NCI-H774 (cell line): ENCODE measurements at regions not wholly inside any gene's neighbourhood (a gene's known extent, or its start where the extent isn't known, plus 50 kb on each side); places are given as distances from the start of the nearest gene placed in this dataset.

ENCODE experiments used
- DNase-seq: peaks from one replicate; lab custom pipeline; 2025; lab: John Stamatoyannopoulos, UW

DNA sequence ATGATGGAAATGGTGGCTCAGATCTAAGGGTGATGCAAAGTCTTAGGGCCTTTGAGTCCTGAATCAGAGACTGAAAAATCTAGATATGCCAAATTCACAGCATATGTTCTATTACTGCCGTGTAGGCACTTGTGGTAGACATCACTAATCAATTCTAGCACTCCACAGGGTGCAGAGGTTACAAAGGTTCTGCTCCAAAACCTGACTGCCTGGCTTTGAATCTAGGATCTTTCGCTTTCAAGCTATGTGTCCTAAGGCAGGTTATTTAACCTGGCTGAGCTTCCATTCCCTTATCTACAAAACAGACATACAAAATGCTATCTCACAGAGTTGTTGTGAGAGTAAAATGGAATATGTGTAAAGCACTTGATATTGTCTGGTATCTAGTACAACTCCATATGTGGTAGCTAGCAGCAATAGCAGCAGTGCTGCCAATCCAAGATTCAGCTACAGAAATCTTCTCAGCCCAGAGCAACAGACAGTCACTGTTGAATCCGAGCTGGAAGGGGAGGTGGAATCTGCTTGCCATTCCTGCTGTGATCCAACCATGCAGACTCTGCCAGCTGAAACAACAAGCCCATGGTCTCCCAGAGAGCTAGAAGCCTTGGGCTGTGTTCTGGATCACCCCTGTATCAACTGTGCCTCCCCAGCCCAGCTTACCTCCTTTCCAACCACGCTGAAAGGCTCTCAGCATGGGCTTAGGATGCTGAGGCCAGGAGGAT is 206.9 kb downstream of the TFAP2C start:
- DNase-seq = no peak

DNA sequence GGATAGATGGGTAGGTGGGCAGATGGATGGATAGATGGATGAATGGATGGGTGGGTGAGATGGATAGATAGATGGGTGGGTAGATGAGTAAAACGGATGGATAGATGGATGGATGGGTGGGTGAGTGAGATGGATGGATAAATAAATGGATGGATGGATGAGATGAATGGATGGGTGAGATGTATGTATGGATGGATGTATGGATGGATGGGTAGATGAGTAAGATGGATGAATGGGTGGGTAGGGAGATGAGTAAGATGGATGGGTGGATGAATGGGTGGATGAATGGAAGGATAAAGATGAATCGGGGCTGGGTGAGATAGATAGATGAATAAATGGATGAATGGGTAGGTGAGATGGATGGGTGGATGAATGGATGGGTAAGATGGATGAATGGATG is 210.1 kb downstream of the TFAP2C start:
- no peak for DNase-seq

- no peak for DNase-seq
Observed at GRCh38 chr20:56839786-56840185, 210.7 kb downstream of the TFAP2C start.

DNA sequence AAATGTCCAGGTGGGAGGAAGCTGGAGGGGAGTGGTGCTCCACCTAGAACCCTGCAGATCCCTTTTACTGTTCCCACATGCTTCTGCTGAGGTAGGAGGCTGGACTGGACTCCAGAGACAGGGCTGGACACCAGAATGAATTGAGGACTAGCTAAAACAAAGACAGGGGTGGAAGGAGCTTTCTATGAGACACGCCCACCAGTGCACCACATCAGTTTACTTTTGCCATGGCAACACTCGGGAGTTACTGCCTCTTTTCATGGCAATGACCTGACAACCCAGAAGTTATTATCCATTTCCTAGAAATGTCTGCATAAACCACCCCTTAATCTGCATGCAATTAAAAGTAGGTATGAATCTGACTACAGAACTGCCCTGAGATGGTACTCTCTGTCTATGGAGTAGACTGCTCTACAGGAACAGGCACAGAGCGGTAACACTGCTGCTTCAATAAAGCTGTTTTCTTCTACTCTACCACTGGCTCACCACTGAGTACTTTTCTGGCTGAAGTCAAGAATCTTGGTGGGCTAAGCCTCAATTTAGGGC is 211.7 kb downstream of the TFAP2C start:
- DNase-seq = no peak

- no peak for DNase-seq
Observed at GRCh38 chr20:56841346-56841908, 212.3 kb downstream of the TFAP2C start.

DNA sequence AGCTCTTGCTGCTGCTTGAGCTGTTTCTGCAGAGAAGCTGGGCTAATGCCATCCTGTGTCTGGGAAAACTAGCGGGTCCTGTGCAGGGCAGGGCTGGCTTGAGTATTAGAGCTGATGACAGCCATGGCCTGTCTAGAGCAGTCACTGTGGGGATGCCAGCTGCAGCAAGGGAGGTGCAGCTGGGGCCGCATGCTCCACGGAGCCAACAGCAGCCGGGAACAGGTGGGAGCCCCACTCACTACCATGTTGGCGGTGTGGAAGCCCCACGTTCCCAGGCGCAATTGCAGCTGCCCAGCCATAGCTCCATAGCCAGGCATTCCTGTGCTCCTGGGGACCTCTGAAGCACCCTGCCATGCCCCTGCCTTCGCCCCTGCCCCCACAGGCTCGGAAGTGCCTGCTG is 212.9 kb downstream of the TFAP2C start:
- no peak for DNase-seq

DNA sequence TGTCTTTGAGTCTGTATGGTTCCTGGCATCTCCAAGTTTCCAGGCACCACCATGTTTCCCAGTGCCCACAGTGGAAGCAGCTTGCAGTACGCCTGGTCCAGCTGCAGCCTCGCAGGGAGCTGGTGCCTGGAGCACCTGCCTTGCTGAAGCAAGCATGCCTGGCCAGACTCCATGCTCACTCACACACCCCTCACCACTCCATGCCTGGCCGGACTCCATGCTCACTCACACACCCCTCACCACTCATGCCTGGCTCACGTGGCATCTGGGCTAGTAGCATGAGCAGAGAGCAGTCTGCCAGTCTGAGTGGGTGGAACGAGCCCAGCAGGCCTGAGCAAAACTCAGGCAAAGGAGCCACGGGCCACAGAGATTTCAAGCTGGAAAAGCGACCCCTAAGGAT is 214.3 kb downstream of the TFAP2C start:
- no peak for DNase-seq

GRCh38 chr20:56843817-56844216 is 214.7 kb downstream of the TFAP2C start:
- no peak for DNase-seq

- DNase-seq = no peak
Observed at GRCh38 chr20:56845546-56846086, 216.5 kb downstream of the TFAP2C start.

- no peak for DNase-seq
Observed at GRCh38 chr20:56848561-56848960, 219.5 kb downstream of the TFAP2C start.

- DNase-seq = no peak
Observed at GRCh38 chr20:56851552-56851951, 222.4 kb downstream of the TFAP2C start.

DNA sequence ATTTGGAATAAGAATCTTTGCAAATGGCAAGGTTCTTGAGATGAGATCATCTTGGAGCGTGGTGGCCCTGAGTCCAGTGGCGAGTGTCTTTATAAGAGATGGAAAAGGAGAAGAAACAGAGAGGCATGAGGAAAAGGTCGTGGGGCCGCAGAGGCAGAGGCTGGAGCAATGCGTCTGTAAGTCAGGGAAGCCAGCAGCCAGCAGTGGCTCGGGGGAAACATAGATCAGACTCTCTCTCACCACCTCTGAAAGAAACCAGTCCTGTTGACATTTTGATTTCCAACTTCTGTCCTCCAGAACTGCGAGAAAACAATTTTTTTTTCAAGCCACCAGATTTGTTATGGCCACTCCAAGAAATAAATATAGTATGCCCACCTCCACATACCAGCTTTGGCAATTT is 226.6 kb downstream of the TFAP2C start:
- no peak for DNase-seq

DNA sequence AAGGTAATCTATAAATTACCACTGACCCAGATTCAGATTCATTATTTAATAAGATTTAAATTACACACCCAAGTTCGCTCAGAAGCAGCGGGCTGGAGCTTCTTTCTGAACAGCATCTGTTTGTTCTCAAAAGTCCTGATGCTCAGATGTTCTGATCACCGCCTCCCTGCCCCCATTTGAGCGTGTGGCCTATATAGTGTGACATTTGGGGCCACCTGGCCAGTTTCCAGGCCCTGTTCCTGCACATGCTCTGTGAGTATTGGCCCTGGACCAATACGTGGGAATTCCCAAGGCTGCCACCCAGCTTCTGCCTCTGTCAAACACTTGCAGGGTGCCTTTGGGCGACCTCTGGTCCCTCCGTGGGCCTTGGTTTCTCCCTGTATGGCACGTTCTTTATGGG is 228.8 kb downstream of the TFAP2C start:
- DNase-seq = no peak

- no peak for DNase-seq
Observed at GRCh38 chr20:56859039-56859800, 230.1 kb downstream of the TFAP2C start.

GRCh38 chr20:56859801-56860261 is 230.7 kb downstream of the TFAP2C start:
- no peak for DNase-seq

DNA sequence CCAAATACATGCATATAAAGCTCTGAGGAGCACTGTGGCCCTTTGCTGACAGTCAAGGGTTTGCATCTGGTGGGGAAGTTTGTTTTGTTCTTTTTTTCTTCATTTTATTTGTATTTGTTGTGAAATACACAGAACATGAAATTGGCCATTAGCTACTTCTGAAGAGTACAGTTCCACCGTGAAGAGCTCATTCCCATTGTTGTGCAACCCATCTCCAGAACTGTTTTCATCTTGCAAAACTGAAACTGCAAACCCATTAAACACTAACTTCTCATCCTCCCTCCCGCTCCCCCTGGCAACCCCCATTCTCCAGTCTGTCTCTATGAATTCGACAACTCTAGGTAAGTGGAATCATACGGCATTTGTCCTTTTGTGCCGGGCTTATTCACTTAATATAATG is 231.3 kb downstream of the TFAP2C start:
- DNase-seq = no peak

- DNase-seq = no peak
Observed at GRCh38 chr20:56861590-56861989, 232.5 kb downstream of the TFAP2C start.

- DNase-seq = no peak
Observed at GRCh38 chr20:56865055-56865454, 235.9 kb downstream of the TFAP2C start.

DNA sequence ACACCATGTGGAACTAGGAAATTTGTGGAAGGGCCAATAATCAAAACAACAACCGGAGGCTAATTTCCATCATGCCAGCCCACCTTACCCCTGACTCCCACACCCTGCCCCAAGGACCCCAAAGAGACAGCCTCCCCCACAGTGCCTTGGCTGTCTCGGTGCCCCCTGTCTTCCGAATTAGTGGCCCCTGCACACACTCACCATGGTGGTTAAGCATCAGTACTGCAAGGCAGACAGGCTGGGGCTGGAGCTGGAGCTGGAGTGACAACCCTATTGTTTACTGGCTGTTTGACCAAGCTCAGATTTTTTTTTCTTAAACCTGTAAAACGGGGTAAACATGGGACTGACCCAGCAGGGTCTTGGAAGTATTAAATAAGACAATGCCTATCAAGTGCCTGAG is 238.0 kb downstream of the TFAP2C start:
- DNase-seq = no peak

DNA sequence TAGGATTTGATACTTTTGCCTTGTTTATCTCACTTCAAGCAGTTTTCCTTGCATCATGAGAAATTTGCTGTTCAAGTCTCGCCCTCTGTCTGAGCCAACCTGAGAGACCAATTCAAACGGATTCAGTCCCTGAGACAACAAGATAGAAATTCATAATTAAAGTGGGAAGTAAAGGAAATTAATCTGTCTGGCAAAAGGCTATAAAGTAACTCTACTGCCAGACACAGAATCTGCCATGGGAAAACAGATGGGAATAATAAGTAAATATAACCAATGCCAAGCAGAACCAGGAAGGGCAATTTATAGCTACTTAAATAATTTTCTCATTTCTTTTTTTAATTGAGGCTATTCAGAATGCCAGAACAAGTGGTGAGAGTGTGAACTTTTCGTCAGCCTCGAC is 239.6 kb downstream of the TFAP2C start:
- no peak for DNase-seq

- no peak for DNase-seq
Observed at GRCh38 chr20:56870271-56870670, 241.2 kb downstream of the TFAP2C start.

- no peak for DNase-seq
Observed at GRCh38 chr20:56871691-56872090, 242.6 kb downstream of the TFAP2C start.
